ENCODE measurements at regions not wholly inside any gene's neighbourhood (a gene's known extent, or its start where the extent isn't known, plus 50 kb on each side); places are given as distances from the start of the nearest gene placed in this dataset.

DNA sequence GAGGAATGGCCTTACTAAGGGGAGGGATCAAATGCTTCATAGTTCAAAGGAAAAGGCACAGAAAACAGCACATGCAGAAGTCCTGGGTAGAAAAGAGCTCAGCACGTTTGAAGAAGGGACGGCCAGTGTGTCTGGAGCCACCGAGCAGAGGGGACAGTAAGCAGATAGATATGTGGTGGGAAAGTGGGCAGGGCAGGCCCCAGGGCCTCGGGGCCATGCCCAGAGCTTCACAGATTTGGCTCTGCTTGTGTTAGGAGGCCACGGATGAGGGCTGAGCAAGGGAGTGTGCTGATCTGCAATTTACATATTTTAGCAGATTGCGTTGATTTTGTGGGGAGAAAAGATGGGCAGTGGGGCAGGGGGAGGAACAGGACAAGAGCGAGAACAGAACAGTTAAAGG, 343.1 kb downstream of the LPIN1 start:
- TF ChIP-seq POLR2A (IDR thresholded peaks at IDR 0.05; ENCODE audit: extremely low read depth, insufficient read length) = no peak
- TF ChIP-seq, protein P1, sequence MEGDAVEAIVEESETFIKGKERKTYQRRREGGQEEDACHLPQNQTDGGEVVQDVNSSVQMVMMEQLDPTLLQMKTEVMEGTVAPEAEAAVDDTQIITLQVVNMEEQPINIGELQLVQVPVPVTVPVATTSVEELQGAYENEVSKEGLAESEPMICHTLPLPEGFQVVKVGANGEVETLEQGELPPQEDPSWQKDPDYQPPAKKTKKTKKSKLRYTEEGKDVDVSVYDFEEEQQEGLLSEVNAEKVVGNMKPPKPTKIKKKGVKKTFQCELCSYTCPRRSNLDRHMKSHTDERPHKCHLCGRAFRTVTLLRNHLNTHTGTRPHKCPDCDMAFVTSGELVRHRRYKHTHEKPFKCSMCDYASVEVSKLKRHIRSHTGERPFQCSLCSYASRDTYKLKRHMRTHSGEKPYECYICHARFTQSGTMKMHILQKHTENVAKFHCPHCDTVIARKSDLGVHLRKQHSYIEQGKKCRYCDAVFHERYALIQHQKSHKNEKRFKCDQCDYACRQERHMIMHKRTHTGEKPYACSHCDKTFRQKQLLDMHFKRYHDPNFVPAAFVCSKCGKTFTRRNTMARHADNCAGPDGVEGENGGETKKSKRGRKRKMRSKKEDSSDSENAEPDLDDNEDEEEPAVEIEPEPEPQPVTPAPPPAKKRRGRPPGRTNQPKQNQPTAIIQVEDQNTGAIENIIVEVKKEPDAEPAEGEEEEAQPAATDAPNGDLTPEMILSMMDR (IDR thresholded peaks at IDR 0.05; ENCODE audit: low read depth, low read length) = no peak
- no peak for TF ChIP-seq MYC (IDR thresholded peaks at IDR 0.05; ENCODE audit: low read depth, low read length)
